Occipital lobe (tissue), 1 donor: ENCODE measurements at regions not wholly inside any gene's neighbourhood (a gene's known extent, or its start where the extent isn't known, plus 50 kb on each side); places are given as distances from the start of the nearest gene placed in this dataset.
A peak's percentile ranks its signal among the peaks of the same experiment; 100 is the strongest.
"Not testable (repeated sequence)": the region's sequence is repeated elsewhere in the genome, so short reads cannot be mapped to it uniquely, and the experiment has no call there.

Source experiments
- DNase-seq: peaks from one replicate; lab custom pipeline; 2025; lab: John Stamatoyannopoulos, UW

GRCh38 chr21:39083377-39084008 is 99.8 kb downstream of the PSMG1 start:
- no peak for DNase-seq

GRCh38 chr21:39082656-39083376 is 100.4 kb downstream of the PSMG1 start:
- no peak for DNase-seq

DNA sequence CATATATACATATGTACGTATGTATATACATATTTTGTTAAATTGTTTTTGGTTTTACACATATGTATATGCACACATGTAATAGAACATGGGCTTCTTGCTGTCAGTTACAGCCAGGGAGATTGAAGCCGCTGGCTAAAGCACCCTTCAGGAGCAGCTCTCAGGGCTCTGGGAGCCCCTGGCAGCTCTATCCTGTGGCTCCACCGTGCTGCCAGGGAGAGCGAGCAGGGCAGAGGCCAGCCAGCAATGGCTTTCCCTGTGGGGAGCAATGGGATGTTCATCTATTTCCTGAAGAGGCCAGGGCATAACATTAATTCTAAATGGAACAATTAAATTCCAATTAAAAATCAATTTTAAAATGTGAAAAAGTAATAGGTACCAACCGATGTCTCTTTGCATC is 102.9 kb downstream of the PSMG1 start:
- DNase-seq, result no peak

DNA sequence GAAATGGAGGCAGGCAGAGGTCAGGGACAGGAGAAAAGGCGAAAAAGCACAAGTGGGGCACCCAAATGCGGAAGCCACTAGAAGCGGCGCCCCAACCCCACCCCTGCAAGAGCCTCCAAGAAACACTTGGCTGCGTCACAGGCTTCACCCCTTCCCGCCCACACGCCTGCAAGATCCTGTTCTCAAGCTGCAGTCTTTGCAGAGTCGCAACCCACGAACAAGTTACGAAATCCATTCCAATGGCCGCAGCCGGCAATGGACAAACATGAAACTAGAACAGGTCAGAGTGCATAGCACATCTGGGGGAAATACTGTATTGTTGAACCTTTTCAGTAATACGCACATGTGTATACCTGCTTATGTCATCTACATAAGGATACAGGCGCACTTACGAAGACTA is 103.6 kb downstream of the PSMG1 start:
- peak; percentile 40 for DNase-seq

- no peak for DNase-seq
These were observed 104.8 kb downstream of the PSMG1 start for GRCh38 chr21:39078322-39079065.

DNA sequence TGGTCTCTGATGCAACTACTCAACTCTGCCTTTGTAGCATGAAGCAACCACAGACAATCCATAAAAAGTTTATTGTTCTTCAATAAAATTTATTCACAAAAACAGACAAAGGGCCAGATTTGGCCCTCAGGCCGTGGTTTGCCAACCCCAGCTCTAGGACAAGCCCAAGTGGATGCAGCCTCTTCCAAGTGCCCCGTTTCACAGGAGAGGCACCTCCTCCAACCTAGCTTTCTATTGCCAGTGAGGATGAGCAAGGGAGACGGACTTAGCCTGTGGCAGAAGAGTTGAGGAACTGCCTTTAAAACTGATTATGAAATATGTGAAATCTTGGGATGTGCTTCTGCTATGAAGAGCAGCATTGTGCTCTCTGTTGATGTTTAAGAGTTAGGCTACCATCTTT is 105.4 kb downstream of the PSMG1 start:
- DNase-seq, result no peak

- DNase-seq, result no peak
These were observed 108.7 kb downstream of the PSMG1 start for GRCh38 chr21:39074508-39074907.

- DNase-seq, result no peak
These were observed 109.5 kb downstream of the PSMG1 start for GRCh38 chr21:39073717-39074116.

GRCh38 chr21:39073063-39073462 is 110.2 kb downstream of the PSMG1 start:
- no peak for DNase-seq

GRCh38 chr21:39072468-39072867 is 110.8 kb downstream of the PSMG1 start:
- no peak for DNase-seq

DNA sequence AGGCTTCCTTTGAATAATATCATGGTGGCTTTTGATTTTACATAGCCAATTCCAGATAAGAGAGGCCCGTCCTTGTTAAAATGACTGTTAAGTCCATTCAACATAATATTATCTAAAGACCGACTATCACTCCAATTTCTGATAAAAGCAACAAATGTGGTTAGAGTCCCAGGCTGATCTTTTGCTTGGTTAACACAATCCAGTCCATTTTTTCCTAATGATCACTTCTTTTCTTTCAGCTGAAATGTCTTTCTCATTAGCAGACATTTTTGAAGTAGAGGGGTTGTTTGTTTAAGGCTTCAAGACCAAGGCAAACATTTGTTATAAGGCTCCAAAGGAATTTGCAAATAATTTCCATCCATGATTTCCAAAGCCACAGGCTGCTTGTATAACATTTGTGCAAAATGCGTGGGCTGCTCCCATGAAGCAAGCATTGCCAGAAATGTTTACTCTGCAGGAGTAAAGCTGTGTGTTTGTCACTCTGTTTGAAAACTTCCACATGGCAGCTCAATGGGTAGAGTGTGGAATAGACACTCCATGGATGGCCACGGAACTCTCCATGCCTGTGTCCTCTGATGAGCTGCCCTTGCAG is 111.5 kb downstream of the PSMG1 start:
- no peak for DNase-seq

GRCh38 chr21:39069856-39070255 is 113.4 kb downstream of the PSMG1 start:
- not testable (repeated sequence) for DNase-seq

GRCh38 chr21:39066829-39067780 is 116.1 kb downstream of the PSMG1 start:
- DNase-seq, result no peak

DNA sequence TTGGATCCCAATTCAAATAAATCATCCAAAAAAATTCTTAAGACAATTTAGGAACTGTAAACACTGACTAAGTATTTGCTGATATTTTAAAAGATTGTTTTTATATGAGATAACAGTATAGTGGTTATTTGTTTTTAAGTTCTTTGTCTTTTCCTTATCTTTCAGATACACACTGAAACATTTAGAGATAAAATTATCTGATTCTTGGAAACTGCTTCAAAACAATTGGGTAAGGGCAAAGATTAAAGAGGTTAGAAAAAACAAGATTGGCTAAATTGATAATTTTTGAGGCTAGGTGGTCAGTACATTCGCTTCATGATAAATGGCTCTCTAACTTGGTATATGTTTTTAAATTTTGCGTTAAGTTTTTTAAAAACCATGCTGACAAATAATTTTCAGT is 117.3 kb downstream of the PSMG1 start:
- no peak for DNase-seq

DNA sequence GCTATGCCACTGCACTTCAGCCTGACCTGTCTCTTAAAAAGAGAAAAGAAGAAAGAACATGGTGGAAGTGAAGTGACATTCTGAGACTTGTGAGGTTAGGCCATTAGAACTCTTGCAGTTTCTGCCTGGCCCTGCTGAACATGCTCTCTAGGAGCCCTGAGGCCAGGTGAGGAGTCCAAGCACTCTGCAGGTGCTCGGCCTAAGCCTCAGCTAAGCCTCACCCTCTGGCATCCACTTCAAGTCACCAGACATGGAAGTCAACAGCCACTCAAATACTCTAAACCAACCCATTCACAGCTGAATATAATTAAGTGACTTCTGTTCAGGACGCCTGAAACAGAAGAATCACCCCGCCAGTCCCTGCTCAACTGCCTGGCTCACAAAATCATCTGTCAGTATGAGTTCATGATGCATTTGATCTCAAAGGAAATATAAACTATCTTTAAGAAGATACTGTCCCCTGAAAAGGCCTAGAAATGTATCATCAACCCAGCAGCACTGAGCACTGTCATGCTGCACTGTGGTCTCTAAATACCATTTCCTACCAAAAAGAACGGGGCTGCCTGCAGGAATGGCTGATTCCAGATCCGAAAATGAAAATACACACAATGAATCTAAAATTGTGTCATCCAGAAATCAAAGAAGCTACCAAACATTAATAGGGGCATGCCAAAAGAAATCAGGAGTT is 118.8 kb downstream of the PSMG1 start:
- no peak for DNase-seq

GRCh38 chr21:39063517-39063916 is 119.7 kb downstream of the PSMG1 start:
- DNase-seq, result no peak

GRCh38 chr21:39062196-39062595 is 121.1 kb downstream of the PSMG1 start:
- no peak for DNase-seq

GRCh38 chr21:39061766-39062165 is 121.5 kb downstream of the PSMG1 start:
- DNase-seq, result no peak

DNA sequence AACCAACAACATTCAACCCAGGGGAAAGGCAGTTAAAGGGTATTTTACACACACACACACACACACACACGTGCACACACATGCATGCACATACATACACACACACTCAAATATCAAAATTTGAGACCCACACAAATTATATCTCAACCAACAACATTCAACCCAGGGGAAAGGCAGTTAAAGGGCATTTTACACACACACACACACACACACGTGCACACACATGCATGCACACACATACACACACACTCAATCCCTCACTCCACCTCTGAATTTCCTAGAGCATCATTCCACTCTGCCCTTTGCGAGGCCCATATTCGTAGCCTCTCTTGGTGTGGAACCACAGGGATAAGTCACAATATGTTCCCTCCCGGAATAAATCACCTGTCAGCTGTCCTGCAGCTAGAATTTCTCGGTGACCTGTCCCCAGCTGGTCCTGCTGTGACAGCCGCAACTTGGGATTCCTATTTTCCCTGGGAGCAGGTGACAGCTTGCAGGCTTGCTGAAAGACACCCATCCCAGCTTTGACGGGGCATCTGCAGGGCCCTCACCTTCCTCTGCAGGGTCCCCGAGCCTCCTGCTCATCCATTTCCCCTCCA is 122.7 kb downstream of the PSMG1 start:
- DNase-seq, result no peak

GRCh38 chr21:39057121-39057520 is 126.1 kb downstream of the PSMG1 start:
- no peak for DNase-seq
